ENCODE measurements at regions not wholly inside any gene's neighbourhood (a gene's known extent, or its start where the extent isn't known, plus 50 kb on each side); places are given as distances from the start of the nearest gene placed in this dataset.

DNA sequence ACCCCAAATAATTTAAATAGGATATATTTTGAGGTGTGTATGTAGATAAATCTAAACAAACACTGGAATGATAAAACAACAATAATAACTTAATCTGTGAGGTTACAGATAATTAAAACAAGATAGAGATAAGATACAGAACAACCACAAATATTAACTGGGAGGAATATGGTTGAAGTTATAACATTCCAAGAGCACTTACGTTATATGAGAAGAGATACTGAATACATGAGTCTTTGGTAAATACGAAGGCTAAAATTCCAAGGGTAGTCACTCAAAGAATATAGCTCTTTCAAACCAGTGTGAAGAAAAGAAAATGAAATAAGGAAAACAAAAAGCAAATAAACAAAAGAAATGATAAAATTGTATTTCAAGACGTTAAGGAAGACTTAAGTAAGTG, 76.0 kb upstream of the MYO3A start:
- peaks cover 12% of the 10 kb centered on the region for H3K4me1 Mint-ChIP-seq
- no peak for DNase-seq (ENCODE audit: low spot score)
- TF ChIP-seq EZH2 (IDR thresholded peaks at IDR 0.05) (no peak), EZH2phosphoT487 (IDR thresholded peaks at IDR 0.05) (no peak)
- TF ChIP-seq, protein P1, sequence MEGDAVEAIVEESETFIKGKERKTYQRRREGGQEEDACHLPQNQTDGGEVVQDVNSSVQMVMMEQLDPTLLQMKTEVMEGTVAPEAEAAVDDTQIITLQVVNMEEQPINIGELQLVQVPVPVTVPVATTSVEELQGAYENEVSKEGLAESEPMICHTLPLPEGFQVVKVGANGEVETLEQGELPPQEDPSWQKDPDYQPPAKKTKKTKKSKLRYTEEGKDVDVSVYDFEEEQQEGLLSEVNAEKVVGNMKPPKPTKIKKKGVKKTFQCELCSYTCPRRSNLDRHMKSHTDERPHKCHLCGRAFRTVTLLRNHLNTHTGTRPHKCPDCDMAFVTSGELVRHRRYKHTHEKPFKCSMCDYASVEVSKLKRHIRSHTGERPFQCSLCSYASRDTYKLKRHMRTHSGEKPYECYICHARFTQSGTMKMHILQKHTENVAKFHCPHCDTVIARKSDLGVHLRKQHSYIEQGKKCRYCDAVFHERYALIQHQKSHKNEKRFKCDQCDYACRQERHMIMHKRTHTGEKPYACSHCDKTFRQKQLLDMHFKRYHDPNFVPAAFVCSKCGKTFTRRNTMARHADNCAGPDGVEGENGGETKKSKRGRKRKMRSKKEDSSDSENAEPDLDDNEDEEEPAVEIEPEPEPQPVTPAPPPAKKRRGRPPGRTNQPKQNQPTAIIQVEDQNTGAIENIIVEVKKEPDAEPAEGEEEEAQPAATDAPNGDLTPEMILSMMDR (IDR thresholded peaks at IDR 0.05), result no peak
- H2AFZ ChIP-seq (replicated peaks), result no peak overlapping the region
- no peaks in the 10 kb centered on the region for H3K79me2 ChIP-seq (ENCODE audit: low read depth)
- no peaks in the 10 kb centered on the region for H3K9me3 ChIP-seq (ENCODE audit: low read depth)
- no peak overlapping the region for H3K4me2 ChIP-seq
- no peak overlapping the region for H3K27ac Mint-ChIP-seq
- no peaks in the 10 kb centered on the region for H4K20me1 ChIP-seq (ENCODE audit: low read depth)
- H3K4me3 ChIP-seq, result no peak overlapping the region
- no peak overlapping the region for H3K4me3 Mint-ChIP-seq
- H3K9me3 Mint-ChIP-seq, result peaks cover 2% of the 10 kb centered on the region
- H3K27me3 Mint-ChIP-seq (ENCODE audit: insufficient read depth, low read depth), result no peaks in the 10 kb centered on the region
- H3K36me3 Mint-ChIP-seq, result no peaks in the 10 kb centered on the region
- no peak overlapping the region for H3K9ac ChIP-seq
- H3K27me3 ChIP-seq, result no peaks in the 10 kb centered on the region
- H3K27ac ChIP-seq, result no peak overlapping the region
- no peaks in the 10 kb centered on the region for H3K4me1 ChIP-seq
- H3F3A ChIP-seq (ENCODE audit: low read depth), result no peaks in the 10 kb centered on the region
- no peaks in the 10 kb centered on the region for H3K36me3 ChIP-seq

DNA sequence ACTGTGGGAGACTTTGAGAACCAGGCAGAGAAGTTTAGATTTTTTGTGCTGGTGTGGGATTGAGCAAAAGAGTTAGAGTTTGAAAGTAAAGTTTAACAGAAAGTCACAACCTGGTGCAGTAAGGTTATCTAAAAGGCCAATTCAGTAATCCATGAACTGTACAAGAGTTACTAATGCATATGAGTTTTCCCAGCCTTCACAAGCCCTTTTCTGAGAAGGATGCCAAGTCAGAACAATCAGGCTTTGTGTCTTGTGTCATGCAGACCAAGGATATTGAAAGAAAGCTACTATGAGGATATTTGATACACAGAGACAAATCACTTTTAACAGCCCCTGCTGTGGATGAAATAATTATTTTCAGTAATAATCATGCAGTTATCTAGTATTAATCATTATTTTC, 68.8 kb upstream of the MYO3A start:
- Mint-ChIP-seq H3K4me3 (no peak overlapping the region), H3K4me1 (no peaks in the 10 kb centered on the region), H3K27me3 (ENCODE audit: insufficient read depth, low read depth) (no peaks in the 10 kb centered on the region), H3K36me3 (no peaks in the 10 kb centered on the region), H3K9me3 (peaks cover 9% of the 10 kb centered on the region), H3K27ac (no peak overlapping the region)
- Histone ChIP-seq H2AFZ (replicated peaks) (no peak overlapping the region), H3K27me3 (no peaks in the 10 kb centered on the region), H3K4me3 (no peak overlapping the region), H3K79me2 (ENCODE audit: low read depth) (no peaks in the 10 kb centered on the region), H4K20me1 (ENCODE audit: low read depth) (no peaks in the 10 kb centered on the region), H3K4me2 (no peak overlapping the region), H3K4me1 (no peaks in the 10 kb centered on the region), H3K9ac (no peak overlapping the region), H3K36me3 (no peaks in the 10 kb centered on the region), H3K9me3 (ENCODE audit: low read depth) (no peaks in the 10 kb centered on the region), H3F3A (ENCODE audit: low read depth) (no peaks in the 10 kb centered on the region), H3K27ac (no peak overlapping the region)
- TF ChIP-seq EZH2phosphoT487 (IDR thresholded peaks at IDR 0.05) (no peak), EZH2 (IDR thresholded peaks at IDR 0.05) (no peak)
- TF ChIP-seq, protein P1 (IDR thresholded peaks at IDR 0.05), result no peak
- no peak for DNase-seq (ENCODE audit: low spot score)

DNA sequence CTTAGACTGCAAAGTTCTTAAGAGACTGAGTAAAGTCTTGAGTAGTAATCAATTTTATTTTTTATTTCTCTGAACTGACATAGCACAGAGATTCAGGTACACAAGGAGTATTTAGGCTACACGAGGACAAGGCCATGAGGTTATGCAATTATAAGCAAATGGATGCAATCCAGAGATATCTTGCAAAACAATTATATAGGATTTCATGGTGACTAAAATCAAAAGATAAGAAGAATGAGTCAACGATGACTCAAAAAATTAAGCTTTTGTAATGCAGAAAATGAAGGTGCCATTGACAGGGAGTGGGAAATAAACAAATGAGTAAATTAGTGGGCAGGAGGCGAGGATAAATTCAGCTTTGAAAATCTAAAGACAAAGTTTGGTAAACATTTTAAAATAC, 66.7 kb upstream of the MYO3A start:
- Histone ChIP-seq H4K20me1 (ENCODE audit: low read depth) (no peaks in the 10 kb centered on the region), H3K9ac (no peak overlapping the region), H3K27ac (no peak overlapping the region), H3K9me3 (ENCODE audit: low read depth) (no peaks in the 10 kb centered on the region), H3K4me1 (no peaks in the 10 kb centered on the region), H3K4me3 (no peak overlapping the region), H2AFZ (replicated peaks) (no peak overlapping the region), H3K36me3 (no peaks in the 10 kb centered on the region), H3K79me2 (ENCODE audit: low read depth) (no peaks in the 10 kb centered on the region), H3K4me2 (no peak overlapping the region), H3K27me3 (no peaks in the 10 kb centered on the region), H3F3A (ENCODE audit: low read depth) (no peaks in the 10 kb centered on the region)
- H3K4me3 Mint-ChIP-seq, result no peak overlapping the region
- TF ChIP-seq EZH2phosphoT487 (IDR thresholded peaks at IDR 0.05) (no peak), EZH2 (IDR thresholded peaks at IDR 0.05) (no peak)
- TF ChIP-seq, protein P1 (IDR thresholded peaks at IDR 0.05), result no peak
- no peaks in the 10 kb centered on the region for H3K36me3 Mint-ChIP-seq
- H3K9me3 Mint-ChIP-seq, result peaks cover 7% of the 10 kb centered on the region
- DNase-seq (ENCODE audit: low spot score), result no peak
- H3K27me3 Mint-ChIP-seq (ENCODE audit: insufficient read depth, low read depth), result no peaks in the 10 kb centered on the region
- H3K4me1 Mint-ChIP-seq, result no peaks in the 10 kb centered on the region
- no peak overlapping the region for H3K27ac Mint-ChIP-seq

Data from neural progenitor cell (in vitro differentiated cells).